GM13977 (cell line): ENCODE measurements at regions not wholly inside any gene's neighbourhood (a gene's known extent, or its start where the extent isn't known, plus 50 kb on each side); places are given as distances from the start of the nearest gene placed in this dataset.

Source experiments
- DNase-seq: peaks from one replicate; pipeline ENCODE4 v3.0.0; 2012; ENCODE audit warnings: low spot score
- in situ Hi-C: fragments of 300-500 bp; cut with MboI; formaldehyde crosslinking; loops from one replicate; pipeline ENCODE4 v1.12.0; 2022; ENCODE audit warnings: low sequenced_read_pairs, low pct_unique_long_range_greater_than_20kb, mixed read lengths, inconsistent platforms; ENCODE audit not compliant: unreplicated experiment
- TF ChIP-seq, protein P1 (sequence below): IDR thresholded peaks from 2 replicates; pipeline ENCODE4 v1.5.1; 2012; ENCODE audit warnings: mild to moderate bottlenecking, control low read depth; ENCODE audit not compliant: insufficient read depth; ENCODE audit errors: extremely low read depth, missing control alignments

DNA sequence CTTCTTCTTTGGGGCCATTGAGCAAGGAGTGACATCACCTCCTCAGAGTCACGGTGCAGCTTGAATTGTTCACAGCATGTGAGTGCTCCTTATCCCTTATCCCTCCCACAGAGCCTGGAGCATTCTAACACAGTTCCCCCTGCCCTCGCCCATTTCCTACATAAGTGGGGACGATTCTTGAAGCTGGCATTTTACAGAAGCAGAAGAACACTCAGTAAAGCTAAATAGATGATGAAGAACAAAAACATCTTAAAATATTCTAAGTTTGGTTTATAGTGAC, 135.8 kb upstream of the APCDD1 start:
- in situ Hi-C loops: no loop called here
- TF ChIP-seq, protein P1, sequence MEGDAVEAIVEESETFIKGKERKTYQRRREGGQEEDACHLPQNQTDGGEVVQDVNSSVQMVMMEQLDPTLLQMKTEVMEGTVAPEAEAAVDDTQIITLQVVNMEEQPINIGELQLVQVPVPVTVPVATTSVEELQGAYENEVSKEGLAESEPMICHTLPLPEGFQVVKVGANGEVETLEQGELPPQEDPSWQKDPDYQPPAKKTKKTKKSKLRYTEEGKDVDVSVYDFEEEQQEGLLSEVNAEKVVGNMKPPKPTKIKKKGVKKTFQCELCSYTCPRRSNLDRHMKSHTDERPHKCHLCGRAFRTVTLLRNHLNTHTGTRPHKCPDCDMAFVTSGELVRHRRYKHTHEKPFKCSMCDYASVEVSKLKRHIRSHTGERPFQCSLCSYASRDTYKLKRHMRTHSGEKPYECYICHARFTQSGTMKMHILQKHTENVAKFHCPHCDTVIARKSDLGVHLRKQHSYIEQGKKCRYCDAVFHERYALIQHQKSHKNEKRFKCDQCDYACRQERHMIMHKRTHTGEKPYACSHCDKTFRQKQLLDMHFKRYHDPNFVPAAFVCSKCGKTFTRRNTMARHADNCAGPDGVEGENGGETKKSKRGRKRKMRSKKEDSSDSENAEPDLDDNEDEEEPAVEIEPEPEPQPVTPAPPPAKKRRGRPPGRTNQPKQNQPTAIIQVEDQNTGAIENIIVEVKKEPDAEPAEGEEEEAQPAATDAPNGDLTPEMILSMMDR: no peak
- no peak for DNase-seq

DNA sequence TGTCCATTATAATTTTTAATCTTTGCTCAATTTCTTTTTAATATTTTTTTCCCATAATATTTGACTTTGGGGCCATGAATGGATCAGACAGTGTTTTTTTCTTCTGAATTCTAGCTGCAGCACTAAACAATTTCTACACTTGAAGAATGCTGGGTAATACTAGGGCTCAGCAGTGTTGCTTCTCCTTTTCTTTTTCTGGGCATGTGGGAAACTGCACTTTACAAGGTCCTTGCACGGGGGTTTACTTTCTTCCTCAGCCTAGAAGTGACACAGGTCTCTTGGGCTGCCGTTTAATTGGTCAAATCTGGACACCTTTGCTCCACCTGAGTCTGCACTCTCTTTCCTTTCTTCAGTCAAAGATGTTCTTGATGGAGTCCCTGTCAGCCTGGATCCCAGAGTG, 135.4 kb upstream of the APCDD1 start:
- in situ Hi-C loops: no loop called here
- TF ChIP-seq, protein P1: no peak
- DNase-seq: no peak

DNA sequence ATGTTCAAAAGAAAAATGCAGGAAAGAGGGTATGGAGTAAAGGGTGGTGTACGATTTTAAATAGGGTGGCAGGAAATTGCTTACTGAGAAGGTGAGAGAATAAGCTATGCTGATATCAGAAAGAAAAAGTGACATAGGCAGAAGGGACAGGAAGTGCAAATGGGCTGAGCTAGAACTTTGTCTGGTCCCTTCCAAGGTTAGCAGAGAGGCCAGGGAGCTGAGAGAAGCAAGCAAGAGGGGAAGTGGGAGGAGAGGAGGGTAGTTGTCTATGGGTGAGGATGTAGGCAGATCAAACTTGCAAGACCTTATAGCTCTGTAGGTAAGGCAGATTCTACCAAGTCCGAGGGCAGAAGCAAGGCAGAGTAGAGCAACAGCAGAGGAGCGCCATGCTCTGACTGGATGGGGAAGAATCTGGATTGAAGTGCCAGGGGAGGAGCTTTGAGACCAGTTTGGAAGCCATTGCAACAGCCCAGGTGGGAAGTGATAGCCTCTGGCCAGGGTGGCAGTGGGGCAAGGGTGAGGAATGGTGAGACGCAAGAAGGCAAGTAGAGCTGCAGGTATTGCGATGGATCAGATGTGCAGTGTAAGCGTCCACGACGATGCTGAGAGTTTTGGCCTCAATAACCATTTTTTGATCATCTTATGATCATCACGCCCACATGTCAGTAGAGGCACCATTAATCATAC, 134.4 kb upstream of the APCDD1 start:
- in situ Hi-C loops: no loop called here
- TF ChIP-seq, protein P1: no peak
- DNase-seq: no peak

DNA sequence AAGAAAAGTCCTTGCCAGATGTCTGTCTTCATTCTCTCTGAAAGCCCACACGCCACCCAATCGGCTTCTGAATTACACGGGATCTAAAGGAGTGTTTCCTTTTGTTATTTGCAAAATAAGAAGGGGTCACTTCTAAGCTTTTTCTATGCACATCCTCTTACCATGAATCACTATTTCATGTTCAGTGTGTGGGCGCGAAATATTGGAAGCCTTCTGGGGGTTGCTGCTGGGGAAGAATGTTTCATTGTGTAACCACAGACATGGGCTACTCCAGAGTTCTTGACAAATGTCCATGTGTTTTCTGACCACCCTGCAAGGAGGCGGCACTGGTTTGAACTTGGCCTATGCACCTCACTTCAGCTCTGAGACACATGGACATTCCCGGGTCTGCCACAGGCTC, 133.6 kb upstream of the APCDD1 start:
- no peak for DNase-seq
- in situ Hi-C loops: no loop called here
- TF ChIP-seq, protein P1: no peak

DNA sequence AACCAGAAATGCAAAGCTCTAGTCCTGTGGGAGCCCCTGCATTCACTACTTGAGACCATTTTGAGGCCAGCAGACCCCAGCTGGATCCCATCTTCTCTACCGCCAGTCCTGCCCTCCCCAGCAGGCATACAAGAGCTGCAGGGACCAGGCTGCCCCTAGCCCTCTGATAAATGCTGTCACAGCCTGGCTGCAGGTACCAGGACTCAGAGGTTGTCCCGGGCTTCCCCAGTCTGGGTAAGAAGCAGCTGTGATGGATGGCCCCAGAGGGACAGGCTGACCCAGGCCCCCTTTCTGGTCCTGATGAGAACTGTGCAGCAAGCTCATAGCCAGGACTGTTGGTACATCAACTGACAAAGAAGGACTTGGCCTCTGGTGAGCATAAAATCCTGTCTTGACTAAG, 132.9 kb upstream of the APCDD1 start:
- DNase-seq: no peak
- in situ Hi-C loops: no loop called here
- TF ChIP-seq, protein P1: no peak

DNA sequence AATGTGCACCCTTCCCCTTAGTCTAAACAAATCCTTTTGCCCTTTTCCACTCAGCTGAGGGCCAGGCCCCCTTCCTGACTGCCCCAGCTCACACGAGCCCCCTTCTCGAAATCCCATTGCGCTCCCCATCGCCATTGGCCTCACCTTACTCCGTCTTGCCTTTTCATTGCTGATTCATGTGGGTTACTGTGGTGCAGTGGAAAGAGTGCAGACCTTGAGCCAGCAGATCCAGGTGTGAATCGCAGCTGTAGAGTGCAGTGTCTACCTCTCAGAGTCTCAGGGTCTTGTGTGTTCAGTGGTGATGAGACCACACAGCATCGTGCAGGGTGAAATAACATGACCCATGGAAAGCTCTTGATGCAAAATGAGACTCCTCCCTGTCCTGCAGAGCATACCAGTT, 132.4 kb upstream of the APCDD1 start:
- DNase-seq: no peak
- TF ChIP-seq, protein P1: no peak
- in situ Hi-C loops: no loop called here

DNA sequence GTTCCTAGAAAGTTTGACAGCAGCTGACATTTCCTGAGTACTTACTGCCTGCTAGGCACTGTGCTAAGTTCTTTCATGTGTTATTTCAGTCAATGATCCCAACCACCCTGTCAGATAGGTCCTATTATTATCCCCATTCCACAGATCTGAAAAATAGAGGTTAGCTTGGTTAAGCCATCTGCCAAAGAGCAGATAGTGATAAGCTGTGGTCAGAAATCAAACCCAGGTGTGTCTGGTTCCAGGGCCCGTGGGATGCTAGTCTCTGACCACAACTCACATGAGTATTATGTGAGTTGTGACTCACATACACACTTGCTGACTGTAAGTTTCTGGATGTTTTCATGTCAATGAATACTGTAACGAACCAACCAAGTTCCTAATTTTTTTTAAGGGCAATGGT, 132.0 kb upstream of the APCDD1 start:
- DNase-seq: no peak
- TF ChIP-seq, protein P1: no peak
- in situ Hi-C loops: no loop called here
